Neural cell (in vitro differentiated cells): ENCODE measurements at regions not wholly inside any gene's neighbourhood (a gene's known extent, or its start where the extent isn't known, plus 50 kb on each side); places are given as distances from the start of the nearest gene placed in this dataset.

ENCODE experiments used
- EP300 ChIP-seq: fragments of 450-650 bp; conservative IDR thresholded peaks from 2 replicates; pipeline ENCODE4 v1.6.1; 2014; ENCODE audit warnings: antibody characterized with exemption, mild to moderate bottlenecking, moderate library complexity; ENCODE audit not compliant: poor library complexity, severe bottlenecking
- EZH2 ChIP-seq: fragments of 200-600, 300-800 bp; shearing (Covaris generic), sonication (generic); IDR thresholded peaks from 2 replicates; pipeline ENCODE4 v1.6.1; 2014; ENCODE audit warnings: antibody characterized with exemption, low read length, borderline replicate concordance, mild to moderate bottlenecking; ENCODE audit not compliant: insufficient read depth, poor library complexity, severe bottlenecking
- POLR2AphosphoS5 ChIP-seq: IDR thresholded peaks from 2 replicates; pipeline ENCODE4 v1.6.1; 2012
- RAD21 ChIP-seq: fragments of 450-650 bp; conservative IDR thresholded peaks from 2 replicates; pipeline ENCODE4 v1.6.1; 2014; ENCODE audit warnings: antibody characterized with exemption, mild to moderate bottlenecking, moderate library complexity
- TAF1 ChIP-seq: IDR thresholded peaks from 2 replicates; pipeline ENCODE4 v1.6.1; 2012; ENCODE audit warnings: low read depth
- TF ChIP-seq, protein P1 (sequence below): fragments of 450-650 bp; IDR thresholded peaks from 2 replicates; pipeline ENCODE4 v1.5.1; 2014; ENCODE audit warnings: antibody characterized with exemption, mild to moderate bottlenecking, moderate library complexity; ENCODE audit not compliant: poor library complexity, severe bottlenecking
- TF ChIP-seq, protein P2 (sequence below): IDR thresholded peaks from 2 replicates; pipeline ENCODE4 v1.6.1; 2012; ENCODE audit warnings: borderline replicate concordance

DNA sequence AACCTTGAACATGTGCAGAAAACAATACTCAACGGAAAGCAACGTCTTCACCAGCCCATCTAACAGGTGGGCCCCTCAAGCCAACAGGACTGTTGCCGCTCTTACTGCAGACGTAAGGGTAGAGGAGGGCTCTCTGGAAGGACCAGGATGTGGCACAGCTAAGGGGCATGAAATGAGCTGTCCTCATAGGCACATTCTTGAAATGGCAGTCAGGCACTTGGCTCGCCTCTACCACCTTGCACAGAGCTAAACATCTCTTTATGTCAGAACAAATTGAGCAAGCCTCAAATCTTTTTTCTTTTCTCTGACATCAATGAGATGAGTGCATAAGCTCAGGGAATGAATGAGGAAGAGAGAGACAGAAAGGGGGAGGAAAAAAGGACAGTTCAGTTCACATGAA is 86.4 kb upstream of the ESRRG start:
- TF ChIP-seq POLR2AphosphoS5 = no peak
- no peak for TF ChIP-seq TAF1
- no peak for TF ChIP-seq EZH2
- TF ChIP-seq, protein P1, sequence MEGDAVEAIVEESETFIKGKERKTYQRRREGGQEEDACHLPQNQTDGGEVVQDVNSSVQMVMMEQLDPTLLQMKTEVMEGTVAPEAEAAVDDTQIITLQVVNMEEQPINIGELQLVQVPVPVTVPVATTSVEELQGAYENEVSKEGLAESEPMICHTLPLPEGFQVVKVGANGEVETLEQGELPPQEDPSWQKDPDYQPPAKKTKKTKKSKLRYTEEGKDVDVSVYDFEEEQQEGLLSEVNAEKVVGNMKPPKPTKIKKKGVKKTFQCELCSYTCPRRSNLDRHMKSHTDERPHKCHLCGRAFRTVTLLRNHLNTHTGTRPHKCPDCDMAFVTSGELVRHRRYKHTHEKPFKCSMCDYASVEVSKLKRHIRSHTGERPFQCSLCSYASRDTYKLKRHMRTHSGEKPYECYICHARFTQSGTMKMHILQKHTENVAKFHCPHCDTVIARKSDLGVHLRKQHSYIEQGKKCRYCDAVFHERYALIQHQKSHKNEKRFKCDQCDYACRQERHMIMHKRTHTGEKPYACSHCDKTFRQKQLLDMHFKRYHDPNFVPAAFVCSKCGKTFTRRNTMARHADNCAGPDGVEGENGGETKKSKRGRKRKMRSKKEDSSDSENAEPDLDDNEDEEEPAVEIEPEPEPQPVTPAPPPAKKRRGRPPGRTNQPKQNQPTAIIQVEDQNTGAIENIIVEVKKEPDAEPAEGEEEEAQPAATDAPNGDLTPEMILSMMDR = no peak
- no peak for TF ChIP-seq RAD21
- TF ChIP-seq, protein P2, sequence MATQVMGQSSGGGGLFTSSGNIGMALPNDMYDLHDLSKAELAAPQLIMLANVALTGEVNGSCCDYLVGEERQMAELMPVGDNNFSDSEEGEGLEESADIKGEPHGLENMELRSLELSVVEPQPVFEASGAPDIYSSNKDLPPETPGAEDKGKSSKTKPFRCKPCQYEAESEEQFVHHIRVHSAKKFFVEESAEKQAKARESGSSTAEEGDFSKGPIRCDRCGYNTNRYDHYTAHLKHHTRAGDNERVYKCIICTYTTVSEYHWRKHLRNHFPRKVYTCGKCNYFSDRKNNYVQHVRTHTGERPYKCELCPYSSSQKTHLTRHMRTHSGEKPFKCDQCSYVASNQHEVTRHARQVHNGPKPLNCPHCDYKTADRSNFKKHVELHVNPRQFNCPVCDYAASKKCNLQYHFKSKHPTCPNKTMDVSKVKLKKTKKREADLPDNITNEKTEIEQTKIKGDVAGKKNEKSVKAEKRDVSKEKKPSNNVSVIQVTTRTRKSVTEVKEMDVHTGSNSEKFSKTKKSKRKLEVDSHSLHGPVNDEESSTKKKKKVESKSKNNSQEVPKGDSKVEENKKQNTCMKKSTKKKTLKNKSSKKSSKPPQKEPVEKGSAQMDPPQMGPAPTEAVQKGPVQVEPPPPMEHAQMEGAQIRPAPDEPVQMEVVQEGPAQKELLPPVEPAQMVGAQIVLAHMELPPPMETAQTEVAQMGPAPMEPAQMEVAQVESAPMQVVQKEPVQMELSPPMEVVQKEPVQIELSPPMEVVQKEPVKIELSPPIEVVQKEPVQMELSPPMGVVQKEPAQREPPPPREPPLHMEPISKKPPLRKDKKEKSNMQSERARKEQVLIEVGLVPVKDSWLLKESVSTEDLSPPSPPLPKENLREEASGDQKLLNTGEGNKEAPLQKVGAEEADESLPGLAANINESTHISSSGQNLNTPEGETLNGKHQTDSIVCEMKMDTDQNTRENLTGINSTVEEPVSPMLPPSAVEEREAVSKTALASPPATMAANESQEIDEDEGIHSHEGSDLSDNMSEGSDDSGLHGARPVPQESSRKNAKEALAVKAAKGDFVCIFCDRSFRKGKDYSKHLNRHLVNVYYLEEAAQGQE = no peak
- TF ChIP-seq EP300 = no peak
